GM19395 (cell line): ENCODE measurements at regions not wholly inside any gene's neighbourhood (a gene's known extent, or its start where the extent isn't known, plus 50 kb on each side); places are given as distances from the start of the nearest gene placed in this dataset.

Source experiments
- ATAC-seq: cut with Tn5 transposase; IDR thresholded peaks from one replicate; pipeline ENCODE4 v1.9.1; 2021; ENCODE audit warnings: mild to moderate bottlenecking, moderate library complexity; ENCODE audit not compliant: unreplicated experiment

- ATAC-seq: no peak
Measured at GRCh38 chr6:54009052-54009654, 102.1 kb upstream of the MLIP start.

DNA sequence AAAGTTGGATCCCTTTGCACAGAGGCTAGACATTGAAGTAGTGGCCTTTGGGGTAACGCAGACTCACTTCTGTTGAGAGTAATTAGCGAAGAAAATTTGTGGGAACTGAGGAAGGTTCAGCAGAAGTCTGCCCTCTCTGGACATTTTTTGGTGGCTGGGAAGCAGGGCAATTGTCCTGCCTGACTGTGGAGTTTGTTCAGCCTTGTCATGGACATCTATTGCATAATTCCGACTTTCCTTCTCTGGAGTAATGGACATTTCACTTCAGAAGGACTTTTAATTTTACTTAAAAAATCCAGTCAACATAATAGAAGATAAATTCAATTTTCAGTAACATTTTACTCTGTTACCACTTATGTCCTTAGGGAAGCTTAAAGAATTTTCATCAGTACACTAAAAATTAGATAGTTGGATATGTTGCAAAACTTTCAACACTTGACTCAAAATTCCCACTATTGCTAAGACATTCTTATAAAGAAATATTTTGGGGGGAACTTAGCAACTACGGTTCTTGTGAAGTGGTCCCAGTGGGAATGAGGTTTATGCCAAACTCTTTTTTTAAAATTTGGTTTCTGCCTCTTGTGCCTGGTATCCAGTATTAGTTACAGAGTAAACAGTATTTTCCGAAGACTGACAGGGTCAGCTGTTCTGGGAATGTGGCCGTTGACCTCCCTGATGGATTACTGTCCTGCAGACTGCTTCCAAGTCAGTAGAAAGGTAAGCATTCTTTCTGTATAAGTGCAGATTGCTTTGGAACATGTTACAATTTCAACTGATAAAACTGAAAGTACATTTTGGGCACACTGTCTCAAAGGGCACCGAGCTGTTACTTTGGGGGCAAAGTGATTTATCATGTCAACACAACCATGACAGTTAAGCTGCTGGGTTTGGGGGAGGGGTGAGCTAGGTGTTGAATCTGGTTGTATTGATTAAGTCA, 100.6 kb upstream of the MLIP start:
- ATAC-seq: no peak

DNA sequence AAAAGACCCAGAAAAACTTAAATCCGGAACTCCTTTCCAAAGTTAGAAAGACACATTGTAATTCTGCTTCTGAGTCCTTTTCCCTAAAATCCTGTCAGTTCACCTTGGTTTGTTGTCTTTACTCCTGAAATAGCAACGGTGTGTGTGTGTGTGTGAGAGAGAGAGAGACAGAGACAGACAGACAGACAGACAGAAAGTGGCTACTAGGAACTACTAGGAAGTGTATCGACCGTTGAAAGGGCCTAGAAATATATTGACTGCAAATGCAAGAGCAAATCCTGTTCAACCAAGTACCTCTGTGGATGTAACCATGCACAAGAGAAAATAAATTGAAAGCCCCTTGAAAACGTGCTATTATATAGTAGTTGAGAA, 100.0 kb upstream of the MLIP start:
- no peak for ATAC-seq

GRCh38 chr6:54013966-54014365, 97.3 kb upstream of the MLIP start:
- ATAC-seq: no peak

GRCh38 chr6:54014440-54014839, 96.8 kb upstream of the MLIP start:
- ATAC-seq: no peak

GRCh38 chr6:54017877-54018276, 93.4 kb upstream of the MLIP start:
- ATAC-seq: no peak

DNA sequence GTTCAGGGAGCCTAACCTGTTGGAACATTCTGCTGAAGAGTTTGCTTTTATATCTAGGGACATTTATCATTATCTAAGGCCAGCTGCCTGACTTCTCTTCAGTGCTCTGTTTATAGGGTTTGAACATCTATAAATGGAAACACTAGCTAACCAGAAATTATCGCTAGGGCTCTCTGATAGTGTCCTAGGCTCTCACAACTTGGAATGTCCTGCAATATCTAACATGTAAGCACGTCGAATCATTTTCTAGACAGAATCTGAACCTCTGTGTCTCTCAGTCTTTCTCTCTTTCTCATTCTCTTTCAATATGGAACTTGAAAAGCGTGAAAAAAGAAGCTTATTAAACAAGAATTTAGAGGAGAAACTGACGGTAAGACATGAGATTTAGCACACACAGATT, 92.5 kb upstream of the MLIP start:
- ATAC-seq: no peak

- ATAC-seq: no peak
Measured at GRCh38 chr6:54019860-54020259, 91.4 kb upstream of the MLIP start.

GRCh38 chr6:54020334-54020733, 90.9 kb upstream of the MLIP start:
- no peak for ATAC-seq

- no peak for ATAC-seq
Measured at GRCh38 chr6:54026652-54027400, 84.4 kb upstream of the MLIP start.

DNA sequence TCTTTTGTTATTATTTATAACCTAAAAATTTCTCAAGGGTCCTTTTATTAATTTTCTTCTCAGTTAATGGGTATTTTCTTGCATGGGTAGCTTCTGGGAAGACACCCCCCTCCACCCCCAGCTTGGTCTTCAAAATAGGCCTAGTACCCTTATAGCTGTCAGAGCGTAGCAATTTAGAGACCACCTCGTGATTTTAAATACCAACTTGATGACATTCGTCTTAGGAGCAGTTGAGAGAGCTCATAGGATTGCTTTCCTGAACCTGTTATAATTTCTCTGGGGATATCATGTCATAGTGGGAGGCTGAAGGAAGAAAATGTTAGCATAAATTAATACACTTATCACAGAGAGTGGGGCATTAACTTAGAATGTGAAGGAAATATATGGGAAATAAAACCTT, 83.1 kb upstream of the MLIP start:
- ATAC-seq: no peak

GRCh38 chr6:54029187-54029586, 82.1 kb upstream of the MLIP start:
- no peak for ATAC-seq

GRCh38 chr6:54031169-54031568, 80.1 kb upstream of the MLIP start:
- no peak for ATAC-seq

DNA sequence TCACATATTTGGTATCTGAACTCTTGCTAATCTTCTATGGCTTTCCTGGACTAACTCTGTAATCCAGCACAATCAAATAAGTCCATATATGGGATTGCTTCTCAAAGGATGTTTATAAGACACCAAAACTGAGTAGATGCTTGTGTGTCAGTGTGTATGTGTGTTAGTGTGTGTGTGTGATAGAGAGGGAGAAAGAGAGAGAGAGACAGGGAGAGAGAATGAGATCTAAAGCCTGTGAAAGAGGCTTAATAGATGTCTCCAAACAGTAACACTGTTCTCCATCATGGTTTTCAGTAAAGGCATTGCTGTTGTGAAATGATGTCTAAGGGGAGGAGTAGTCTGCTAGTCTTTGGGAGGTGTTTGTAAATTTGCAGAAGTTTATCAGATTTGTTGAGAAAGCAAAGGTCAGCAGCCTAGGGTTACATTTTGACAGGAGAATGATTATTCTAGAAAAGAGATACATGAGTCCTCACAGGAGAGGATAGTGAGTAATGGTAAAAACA, 73.9 kb upstream of the MLIP start:
- no peak for ATAC-seq

GRCh38 chr6:54040545-54040944, 70.7 kb upstream of the MLIP start:
- no peak for ATAC-seq

DNA sequence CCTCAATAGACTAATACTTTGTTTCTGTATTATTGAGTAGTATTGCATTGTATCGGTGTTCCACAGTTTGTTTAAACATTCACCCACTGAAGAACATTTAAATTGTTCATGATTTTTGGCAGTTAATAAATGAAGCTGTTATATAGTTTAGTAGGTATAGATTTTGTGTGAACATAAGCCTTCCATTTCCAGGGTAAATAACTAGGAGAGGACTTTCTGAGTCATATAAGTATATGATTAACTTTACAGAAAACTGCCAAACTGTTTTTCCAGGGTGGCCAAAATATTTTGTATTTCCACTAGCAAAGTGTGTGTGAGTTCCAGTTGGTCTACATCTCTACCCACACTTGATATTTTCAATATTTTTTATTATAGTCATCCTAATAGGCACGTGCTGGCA, 70.0 kb upstream of the MLIP start:
- no peak for ATAC-seq

DNA sequence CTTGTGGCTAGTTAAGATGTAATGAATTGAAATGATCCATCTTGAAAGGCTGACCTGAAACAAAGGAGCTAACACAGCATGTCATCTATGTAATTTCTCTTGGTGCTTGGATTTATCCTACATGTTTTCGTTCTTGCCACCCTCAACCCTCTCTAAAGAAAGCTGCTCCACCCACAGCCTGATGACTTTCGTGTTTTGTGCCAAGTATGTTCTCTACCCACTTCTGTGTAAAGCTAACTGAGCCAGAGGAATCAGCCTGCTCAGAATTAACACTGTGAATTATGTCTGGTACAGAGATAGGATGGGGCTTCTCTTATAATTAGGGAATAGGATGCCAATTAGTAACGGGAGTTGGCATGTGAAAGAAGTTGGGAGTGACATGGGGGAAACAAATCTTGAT, 67.9 kb upstream of the MLIP start:
- no peak for ATAC-seq

DNA sequence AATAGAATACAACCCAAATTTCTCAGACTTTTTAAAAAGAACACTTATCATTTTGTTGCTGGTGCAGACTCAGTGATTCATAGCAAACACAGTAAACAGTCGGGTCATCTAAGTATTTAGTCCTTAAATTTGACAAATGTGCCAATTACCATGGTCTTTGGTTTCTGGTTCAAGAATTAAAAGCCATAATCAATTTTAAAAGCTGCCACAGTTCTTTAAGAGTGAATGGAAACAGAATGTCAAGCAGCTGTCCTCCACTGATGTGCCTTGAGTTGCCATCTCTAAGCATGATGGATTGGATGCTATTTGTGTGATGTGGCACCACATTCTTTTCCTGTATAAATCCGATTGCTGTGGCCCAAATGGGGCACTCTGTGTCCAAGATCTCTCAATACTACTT, 67.2 kb upstream of the MLIP start:
- no peak for ATAC-seq

DNA sequence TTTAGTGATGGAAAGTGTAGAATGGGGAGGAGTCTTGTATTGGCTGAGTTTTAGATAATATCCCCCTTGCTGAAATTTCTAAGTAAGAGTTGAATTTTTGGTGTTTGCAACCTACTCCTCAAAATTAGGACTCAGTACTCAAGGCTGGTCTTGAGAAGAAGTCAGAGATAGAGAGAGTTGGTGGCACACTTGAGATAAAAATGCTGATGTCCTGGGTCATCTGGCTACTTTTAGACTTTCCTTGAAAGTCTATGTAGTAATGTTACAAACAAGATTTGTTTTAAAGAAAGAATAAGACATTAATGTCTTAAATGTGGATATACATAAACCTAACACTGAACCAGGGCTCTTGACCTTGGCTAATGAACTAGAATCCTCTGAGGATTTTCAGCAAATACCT, 62.5 kb upstream of the MLIP start:
- no peak for ATAC-seq

DNA sequence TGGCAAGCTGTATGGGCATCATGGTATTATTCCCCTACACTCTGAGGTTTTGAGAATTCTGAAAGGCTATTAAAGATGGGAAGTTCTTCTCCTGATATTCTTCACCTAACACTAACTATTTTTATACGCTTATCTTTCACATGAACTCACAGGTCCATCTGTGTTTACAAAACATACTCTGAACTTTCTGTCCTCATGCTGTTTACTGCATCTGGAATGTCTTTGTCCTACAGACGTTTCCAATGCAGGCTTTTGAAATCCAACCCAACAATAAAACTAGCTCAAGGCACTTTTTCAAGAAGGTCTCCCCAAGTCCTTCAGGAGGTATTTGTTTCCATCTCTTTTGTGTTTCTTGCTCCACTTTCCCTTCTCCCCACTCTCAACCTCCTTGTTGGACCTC, 60.5 kb upstream of the MLIP start:
- ATAC-seq: no peak

DNA sequence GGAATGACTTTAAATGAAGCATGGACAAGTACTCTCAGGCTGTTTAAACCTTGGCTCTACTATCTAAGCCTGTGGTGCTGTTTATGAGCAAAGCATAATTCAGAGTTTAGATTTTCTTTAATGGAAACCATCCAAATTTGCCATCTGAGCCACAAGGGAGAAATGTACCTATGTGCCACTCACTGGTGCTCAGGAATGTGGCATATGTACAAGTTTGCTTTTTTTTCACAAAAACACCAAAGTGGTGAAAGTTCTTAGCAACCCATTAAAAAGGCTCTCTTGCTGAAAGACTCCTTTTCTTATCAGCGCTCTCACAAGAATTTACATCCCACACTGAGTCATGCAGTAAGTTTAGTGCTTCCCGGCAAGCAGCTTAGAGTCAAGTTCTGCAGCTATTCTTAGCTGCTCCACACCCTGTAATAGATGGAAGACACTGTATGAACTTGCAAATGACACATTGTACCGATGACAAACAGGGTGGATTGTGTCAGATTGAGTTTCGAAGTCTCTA, 57.3 kb upstream of the MLIP start:
- ATAC-seq: no peak
